ENCODE measurements at regions not wholly inside any gene's neighbourhood (a gene's known extent, or its start where the extent isn't known, plus 50 kb on each side); places are given as distances from the start of the nearest gene placed in this dataset.

DNA sequence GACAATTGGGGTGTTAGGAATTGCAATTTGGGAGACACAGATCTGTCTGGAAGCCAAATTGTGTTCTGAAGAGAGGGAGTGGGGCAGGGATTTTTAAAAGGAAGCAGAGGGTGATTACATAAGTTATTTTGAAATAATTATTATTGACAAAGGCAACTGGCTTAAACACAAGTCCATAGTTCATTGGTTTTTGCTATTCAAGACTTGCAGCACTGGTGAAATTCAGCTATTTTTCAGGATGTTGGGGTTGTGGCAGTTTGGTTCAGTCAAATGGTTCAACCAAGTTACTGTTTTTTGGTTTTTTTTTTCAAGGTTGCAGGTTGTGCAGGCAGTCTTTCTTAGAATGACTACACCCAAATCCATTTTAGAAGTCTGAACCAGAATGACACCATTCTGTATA, 300.0 kb upstream of the DEPDC1 start:
- H3K4me2 ChIP-seq (ENCODE audit: low read length): no peak overlapping the region
- H3K9ac ChIP-seq (ENCODE audit: low read length): no peak overlapping the region
- TF ChIP-seq CTCF (IDR thresholded peaks at IDR 0.05; ENCODE audit: low read length): no peak
- no peak for TF ChIP-seq EZH2 (IDR thresholded peaks at IDR 0.05; ENCODE audit: borderline replicate concordance, low read length)

DNA sequence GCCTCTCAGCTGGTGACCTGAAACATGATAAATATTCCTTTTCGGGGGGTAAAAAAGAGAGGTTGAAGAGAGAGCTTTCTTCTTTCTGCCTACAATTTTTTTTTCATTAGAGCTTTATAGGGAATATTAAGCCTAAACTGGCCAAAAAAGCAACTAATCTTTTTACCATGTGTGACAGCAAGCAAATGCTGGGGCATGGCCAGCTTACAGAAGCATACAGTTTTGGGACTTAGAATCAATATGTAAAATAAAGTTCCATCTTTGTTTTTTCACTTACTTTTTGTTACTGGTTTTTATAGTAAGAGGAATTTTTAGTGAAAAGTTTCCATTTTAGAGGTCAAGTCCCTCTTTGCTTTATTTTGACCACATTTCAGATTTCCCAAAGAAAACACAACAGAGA, 301.2 kb upstream of the DEPDC1 start:
- H3K9me2 ChIP-seq (ENCODE audit: low read depth, low read length): no peaks in the 10 kb centered on the region
- H3F3A ChIP-seq (ENCODE audit: insufficient read depth, low read length): no peaks in the 10 kb centered on the region
- no peak overlapping the region for H3K4me2 ChIP-seq (ENCODE audit: low read length)
- H3K9ac ChIP-seq (ENCODE audit: low read length): no peak overlapping the region
- H2AFZ ChIP-seq (ENCODE audit: low read length): no peak overlapping the region
- TF ChIP-seq EZH2 (IDR thresholded peaks at IDR 0.05; ENCODE audit: borderline replicate concordance, low read length) (no peak), CTCF (IDR thresholded peaks at IDR 0.05; ENCODE audit: low read length) (no peak)
- no peaks in the 10 kb centered on the region for H4K20me1 ChIP-seq (ENCODE audit: insufficient read depth, low read length)
- H3K4me3 ChIP-seq (ENCODE audit: low read depth, low read length, poor library complexity, severe bottlenecking): no peak overlapping the region
- no peaks in the 10 kb centered on the region for H3K79me2 ChIP-seq (ENCODE audit: insufficient read depth, low read length)
- H3K9me3 ChIP-seq (ENCODE audit: low read length): no peaks in the 10 kb centered on the region
- H3K36me3 ChIP-seq (ENCODE audit: insufficient read depth, low read length): no peaks in the 10 kb centered on the region
- H3K27me3 ChIP-seq (ENCODE audit: insufficient read depth, low read length): no peaks in the 10 kb centered on the region
- H3K27ac ChIP-seq (ENCODE audit: low read depth, low read length, poor library complexity, severe bottlenecking): no peak overlapping the region
- H3K4me1 ChIP-seq (ENCODE audit: insufficient read depth, low read length, severe bottlenecking): no peaks in the 10 kb centered on the region

More for the DNA sequence above, 300.0 kb upstream of the DEPDC1 start:
- H3K4me1 ChIP-seq (ENCODE audit: insufficient read depth, low read length, severe bottlenecking): no peaks in the 10 kb centered on the region
- no peaks in the 10 kb centered on the region for H3K9me2 ChIP-seq (ENCODE audit: low read depth, low read length)
- no peaks in the 10 kb centered on the region for H3K27me3 ChIP-seq (ENCODE audit: insufficient read depth, low read length)
- H2AFZ ChIP-seq (ENCODE audit: low read length): no peak overlapping the region
- H3K4me3 ChIP-seq (ENCODE audit: low read depth, low read length, poor library complexity, severe bottlenecking): no peak overlapping the region
- no peaks in the 10 kb centered on the region for H3K36me3 ChIP-seq (ENCODE audit: insufficient read depth, low read length)
- no peaks in the 10 kb centered on the region for H3K9me3 ChIP-seq (ENCODE audit: low read length)
- H3F3A ChIP-seq (ENCODE audit: insufficient read depth, low read length): no peaks in the 10 kb centered on the region
- H4K20me1 ChIP-seq (ENCODE audit: insufficient read depth, low read length): no peaks in the 10 kb centered on the region
- H3K79me2 ChIP-seq (ENCODE audit: insufficient read depth, low read length): no peaks in the 10 kb centered on the region
- no peak overlapping the region for H3K27ac ChIP-seq (ENCODE audit: low read depth, low read length, poor library complexity, severe bottlenecking)

- Histone ChIP-seq H3K4me3 (ENCODE audit: low read depth, low read length, poor library complexity, severe bottlenecking) (no peak overlapping the region), H3K79me2 (ENCODE audit: insufficient read depth, low read length) (no peaks in the 10 kb centered on the region), H2AFZ (ENCODE audit: low read length) (no peak overlapping the region), H3K4me1 (ENCODE audit: insufficient read depth, low read length, severe bottlenecking) (no peaks in the 10 kb centered on the region), H3K36me3 (ENCODE audit: insufficient read depth, low read length) (no peaks in the 10 kb centered on the region), H3K4me2 (ENCODE audit: low read length) (no peak overlapping the region), H3K9me2 (ENCODE audit: low read depth, low read length) (no peaks in the 10 kb centered on the region), H3K27ac (ENCODE audit: low read depth, low read length, poor library complexity, severe bottlenecking) (no peak overlapping the region), H3K27me3 (ENCODE audit: insufficient read depth, low read length) (no peaks in the 10 kb centered on the region), H4K20me1 (ENCODE audit: insufficient read depth, low read length) (no peaks in the 10 kb centered on the region), H3K9me3 (ENCODE audit: low read length) (no peaks in the 10 kb centered on the region), H3F3A (ENCODE audit: insufficient read depth, low read length) (no peaks in the 10 kb centered on the region), H3K9ac (ENCODE audit: low read length) (no peak overlapping the region)
- no peak for TF ChIP-seq CTCF (IDR thresholded peaks at IDR 0.05; ENCODE audit: low read length)
- TF ChIP-seq EZH2 (IDR thresholded peaks at IDR 0.05; ENCODE audit: borderline replicate concordance, low read length): no peak
Observed at GRCh38 chr1:68799096-68799495, 302.2 kb upstream of the DEPDC1 start.
